WTC11 (cell line): ENCODE measurements at regions not wholly inside any gene's neighbourhood (a gene's known extent, or its start where the extent isn't known, plus 50 kb on each side); places are given as distances from the start of the nearest gene placed in this dataset.

Experiments used
- ELF4 ChIP-seq: sonication (generic); formaldehyde crosslinking; IDR thresholded peaks from 2 replicates; pipeline ENCODE4 v1.8.1; 2022; ENCODE audit warnings: low read depth, mild to moderate bottlenecking, moderate library complexity, missing genetic modification reagents
- ETV6 ChIP-seq: sonication (generic); formaldehyde crosslinking; IDR thresholded peaks from 2 replicates; pipeline ENCODE4 v1.8.1; 2022; ENCODE audit warnings: mild to moderate bottlenecking, missing genetic modification reagents
- MLX ChIP-seq: sonication (generic); formaldehyde crosslinking; IDR thresholded peaks from 2 replicates; pipeline ENCODE4 v1.8.1; 2023; ENCODE audit warnings: mild to moderate bottlenecking, missing genetic modification reagents, moderate library complexity
- NR2C2 ChIP-seq: sonication (generic); formaldehyde crosslinking; IDR thresholded peaks from 2 replicates; pipeline ENCODE4 v1.8.0; 2022; ENCODE audit warnings: mild to moderate bottlenecking, missing genetic modification reagents
- PRRX2 ChIP-seq: fragments of 250-450 bp; sonication (Bioruptor Pico); IDR thresholded peaks from 2 replicates; pipeline ENCODE4 v1.8.0; 2021; ENCODE audit warnings: mild to moderate bottlenecking
- SP1 ChIP-seq: sonication (generic); formaldehyde crosslinking; conservative IDR thresholded peaks from 2 replicates; pipeline ENCODE4 v1.8.1; 2022; ENCODE audit warnings: missing genetic modification reagents
- ZNF263 ChIP-seq: sonication (generic); formaldehyde crosslinking; IDR thresholded peaks from 2 replicates; pipeline ENCODE4 v1.8.1; 2022; ENCODE audit warnings: low read depth, mild to moderate bottlenecking, moderate library complexity, missing genetic modification reagents
- ZNF512 ChIP-seq: sonication (generic); formaldehyde crosslinking; IDR thresholded peaks from 2 replicates; pipeline ENCODE4 v1.8.1; 2022; ENCODE audit warnings: missing genetic modification reagents, borderline replicate concordance
- TF ChIP-seq, protein P1 (sequence below): fragments of 200-600 bp; IDR thresholded peaks from 2 replicates; pipeline ENCODE4 v1.8.0; 2022; ENCODE audit warnings: antibody characterized with exemption
- TF ChIP-seq, protein P2 (sequence below): sonication (generic); formaldehyde crosslinking; IDR thresholded peaks from 2 replicates; pipeline ENCODE4 v1.8.0; 2022; ENCODE audit warnings: mild to moderate bottlenecking, missing genetic modification reagents
- TF ChIP-seq, protein P3 (sequence below): sonication (generic); formaldehyde crosslinking; IDR thresholded peaks from 2 replicates; pipeline ENCODE4 v1.8.1; 2022; ENCODE audit warnings: low read depth, missing genetic modification reagents, borderline replicate concordance
- TF ChIP-seq, protein P4 (sequence below): sonication (generic); formaldehyde crosslinking; IDR thresholded peaks from 2 replicates; pipeline ENCODE4 v1.8.1; 2023; ENCODE audit warnings: mild to moderate bottlenecking, missing genetic modification reagents, moderate library complexity
- TF ChIP-seq, protein P5 (sequence below): sonication (generic); formaldehyde crosslinking; IDR thresholded peaks from 2 replicates; pipeline ENCODE4 v1.8.0; 2022; ENCODE audit warnings: mild to moderate bottlenecking, missing genetic modification reagents

DNA sequence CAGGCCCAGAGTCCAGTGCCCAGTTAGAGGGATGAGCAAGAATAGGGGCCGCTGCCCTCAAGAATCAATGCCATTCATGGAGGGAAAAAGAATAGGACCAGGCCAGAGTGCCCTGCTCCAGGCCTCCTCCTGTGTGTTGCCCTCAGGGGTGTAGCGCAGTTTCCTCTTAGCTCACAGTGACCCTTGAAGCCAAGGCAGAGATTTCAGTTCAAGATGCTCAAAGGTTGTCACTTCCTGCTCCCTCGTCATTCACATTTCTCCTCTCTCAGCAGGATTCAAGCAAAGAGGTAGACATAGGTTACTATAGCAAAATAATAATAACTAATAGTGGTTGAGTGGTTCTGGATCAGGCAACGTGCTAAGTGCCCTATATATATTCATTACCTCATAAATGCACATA is 55.1 kb upstream of the PELI2 start:
- no peak for TF ChIP-seq NR2C2 (CRISPR knock-in tag)
- TF ChIP-seq, protein P1, sequence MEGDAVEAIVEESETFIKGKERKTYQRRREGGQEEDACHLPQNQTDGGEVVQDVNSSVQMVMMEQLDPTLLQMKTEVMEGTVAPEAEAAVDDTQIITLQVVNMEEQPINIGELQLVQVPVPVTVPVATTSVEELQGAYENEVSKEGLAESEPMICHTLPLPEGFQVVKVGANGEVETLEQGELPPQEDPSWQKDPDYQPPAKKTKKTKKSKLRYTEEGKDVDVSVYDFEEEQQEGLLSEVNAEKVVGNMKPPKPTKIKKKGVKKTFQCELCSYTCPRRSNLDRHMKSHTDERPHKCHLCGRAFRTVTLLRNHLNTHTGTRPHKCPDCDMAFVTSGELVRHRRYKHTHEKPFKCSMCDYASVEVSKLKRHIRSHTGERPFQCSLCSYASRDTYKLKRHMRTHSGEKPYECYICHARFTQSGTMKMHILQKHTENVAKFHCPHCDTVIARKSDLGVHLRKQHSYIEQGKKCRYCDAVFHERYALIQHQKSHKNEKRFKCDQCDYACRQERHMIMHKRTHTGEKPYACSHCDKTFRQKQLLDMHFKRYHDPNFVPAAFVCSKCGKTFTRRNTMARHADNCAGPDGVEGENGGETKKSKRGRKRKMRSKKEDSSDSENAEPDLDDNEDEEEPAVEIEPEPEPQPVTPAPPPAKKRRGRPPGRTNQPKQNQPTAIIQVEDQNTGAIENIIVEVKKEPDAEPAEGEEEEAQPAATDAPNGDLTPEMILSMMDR, result no peak
- TF ChIP-seq, protein P2, sequence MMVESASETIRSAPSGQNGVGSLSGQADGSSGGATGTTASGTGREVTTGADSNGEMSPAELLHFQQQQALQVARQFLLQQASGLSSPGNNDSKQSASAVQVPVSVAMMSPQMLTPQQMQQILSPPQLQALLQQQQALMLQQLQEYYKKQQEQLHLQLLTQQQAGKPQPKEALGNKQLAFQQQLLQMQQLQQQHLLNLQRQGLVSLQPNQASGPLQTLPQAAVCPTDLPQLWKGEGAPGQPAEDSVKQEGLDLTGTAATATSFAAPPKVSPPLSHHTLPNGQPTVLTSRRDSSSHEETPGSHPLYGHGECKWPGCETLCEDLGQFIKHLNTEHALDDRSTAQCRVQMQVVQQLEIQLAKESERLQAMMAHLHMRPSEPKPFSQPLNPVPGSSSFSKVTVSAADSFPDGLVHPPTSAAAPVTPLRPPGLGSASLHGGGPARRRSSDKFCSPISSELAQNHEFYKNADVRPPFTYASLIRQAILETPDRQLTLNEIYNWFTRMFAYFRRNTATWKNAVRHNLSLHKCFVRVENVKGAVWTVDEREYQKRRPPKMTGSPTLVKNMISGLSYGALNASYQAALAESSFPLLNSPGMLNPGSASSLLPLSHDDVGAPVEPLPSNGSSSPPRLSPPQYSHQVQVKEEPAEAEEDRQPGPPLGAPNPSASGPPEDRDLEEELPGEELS (CRISPR knock-in tag), result no peak
- TF ChIP-seq ELF4 (CRISPR knock-in tag), result no peak
- TF ChIP-seq, protein P3, sequence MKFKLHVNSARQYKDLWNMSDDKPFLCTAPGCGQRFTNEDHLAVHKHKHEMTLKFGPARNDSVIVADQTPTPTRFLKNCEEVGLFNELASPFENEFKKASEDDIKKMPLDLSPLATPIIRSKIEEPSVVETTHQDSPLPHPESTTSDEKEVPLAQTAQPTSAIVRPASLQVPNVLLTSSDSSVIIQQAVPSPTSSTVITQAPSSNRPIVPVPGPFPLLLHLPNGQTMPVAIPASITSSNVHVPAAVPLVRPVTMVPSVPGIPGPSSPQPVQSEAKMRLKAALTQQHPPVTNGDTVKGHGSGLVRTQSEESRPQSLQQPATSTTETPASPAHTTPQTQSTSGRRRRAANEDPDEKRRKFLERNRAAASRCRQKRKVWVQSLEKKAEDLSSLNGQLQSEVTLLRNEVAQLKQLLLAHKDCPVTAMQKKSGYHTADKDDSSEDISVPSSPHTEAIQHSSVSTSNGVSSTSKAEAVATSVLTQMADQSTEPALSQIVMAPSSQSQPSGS (CRISPR knock-in tag), result no peak
- TF ChIP-seq ZNF512, result no peak
- TF ChIP-seq, protein P4, sequence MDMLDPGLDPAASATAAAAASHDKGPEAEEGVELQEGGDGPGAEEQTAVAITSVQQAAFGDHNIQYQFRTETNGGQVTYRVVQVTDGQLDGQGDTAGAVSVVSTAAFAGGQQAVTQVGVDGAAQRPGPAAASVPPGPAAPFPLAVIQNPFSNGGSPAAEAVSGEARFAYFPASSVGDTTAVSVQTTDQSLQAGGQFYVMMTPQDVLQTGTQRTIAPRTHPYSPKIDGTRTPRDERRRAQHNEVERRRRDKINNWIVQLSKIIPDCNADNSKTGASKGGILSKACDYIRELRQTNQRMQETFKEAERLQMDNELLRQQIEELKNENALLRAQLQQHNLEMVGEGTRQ, result no peak
- no peak for TF ChIP-seq PRRX2
- TF ChIP-seq ZNF263 (CRISPR knock-in tag), result no peak
- no peak for TF ChIP-seq ETV6 (CRISPR knock-in tag)
- TF ChIP-seq, protein P5, sequence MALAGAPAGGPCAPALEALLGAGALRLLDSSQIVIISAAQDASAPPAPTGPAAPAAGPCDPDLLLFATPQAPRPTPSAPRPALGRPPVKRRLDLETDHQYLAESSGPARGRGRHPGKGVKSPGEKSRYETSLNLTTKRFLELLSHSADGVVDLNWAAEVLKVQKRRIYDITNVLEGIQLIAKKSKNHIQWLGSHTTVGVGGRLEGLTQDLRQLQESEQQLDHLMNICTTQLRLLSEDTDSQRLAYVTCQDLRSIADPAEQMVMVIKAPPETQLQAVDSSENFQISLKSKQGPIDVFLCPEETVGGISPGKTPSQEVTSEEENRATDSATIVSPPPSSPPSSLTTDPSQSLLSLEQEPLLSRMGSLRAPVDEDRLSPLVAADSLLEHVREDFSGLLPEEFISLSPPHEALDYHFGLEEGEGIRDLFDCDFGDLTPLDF (CRISPR knock-in tag), result no peak
- no peak for TF ChIP-seq SP1 (CRISPR knock-in tag)
- no peak for TF ChIP-seq MLX
